ENCODE measurements at regions not wholly inside any gene's neighbourhood (a gene's known extent, or its start where the extent isn't known, plus 50 kb on each side); places are given as distances from the start of the nearest gene placed in this dataset.

GRCh38 chr21:38556390-38556789 lies 58.1 kb upstream of the ERG start:
- DNase-seq (ENCODE audit: low read depth), result no peak

GRCh38 chr21:38561205-38561604 lies 62.9 kb upstream of the ERG start:
- DNase-seq (ENCODE audit: low read depth), result no peak

- no peak for DNase-seq (ENCODE audit: low read depth)
These were observed 63.6 kb upstream of the ERG start for GRCh38 chr21:38561613-38562581.

- DNase-seq (ENCODE audit: low read depth), result peak; percentile 12
These were observed 69.2 kb upstream of the ERG start for GRCh38 chr21:38567335-38567969.

GRCh38 chr21:38567970-38568360 lies 69.7 kb upstream of the ERG start:
- DNase-seq (ENCODE audit: low read depth), result no peak

GRCh38 chr21:38569733-38570132 lies 71.5 kb upstream of the ERG start:
- no peak for DNase-seq (ENCODE audit: low read depth)

- no peak for DNase-seq (ENCODE audit: low read depth)
These were observed 72.3 kb upstream of the ERG start for GRCh38 chr21:38570596-38570995.

- DNase-seq (ENCODE audit: low read depth), result no peak
These were observed 76.8 kb upstream of the ERG start for GRCh38 chr21:38574895-38575575.

GRCh38 chr21:38577887-38578286 lies 79.6 kb upstream of the ERG start:
- DNase-seq (ENCODE audit: low read depth), result no peak

GRCh38 chr21:38590449-38591217 lies 92.4 kb upstream of the ERG start:
- DNase-seq (ENCODE audit: low read depth), result no peak

GRCh38 chr21:38591218-38591537 lies 92.9 kb upstream of the ERG start:
- DNase-seq (ENCODE audit: low read depth), result no peak

GRCh38 chr21:38596264-38597042 lies 98.2 kb upstream of the ERG start:
- no peak for DNase-seq (ENCODE audit: low read depth)

- no peak for DNase-seq (ENCODE audit: low read depth)
These were observed 99.1 kb upstream of the ERG start for GRCh38 chr21:38597421-38597820.

- no peak for DNase-seq (ENCODE audit: low read depth)
These were observed 100.1 kb upstream of the ERG start for GRCh38 chr21:38598413-38598812.

- no peak for DNase-seq (ENCODE audit: low read depth)
These were observed 101.2 kb upstream of the ERG start for GRCh38 chr21:38599381-38599975.

- DNase-seq (ENCODE audit: low read depth), result no peak
These were observed 101.8 kb upstream of the ERG start for GRCh38 chr21:38600106-38600505.

- DNase-seq (ENCODE audit: low read depth), result no peak
These were observed 107.0 kb upstream of the ERG start for GRCh38 chr21:38605236-38605635.

GRCh38 chr21:38609580-38609979 lies 111.3 kb upstream of the ERG start:
- DNase-seq (ENCODE audit: low read depth), result no peak

- no peak for DNase-seq (ENCODE audit: low read depth)
These were observed 112.5 kb upstream of the ERG start for GRCh38 chr21:38610623-38611251.

- no peak for DNase-seq (ENCODE audit: low read depth)
These were observed 113.0 kb upstream of the ERG start for GRCh38 chr21:38611277-38611676.

GRCh38 chr21:38613686-38614085 lies 115.4 kb upstream of the ERG start:
- no peak for DNase-seq (ENCODE audit: low read depth)
